GM12864 (cell line): ENCODE measurements at regions not wholly inside any gene's neighbourhood (a gene's known extent, or its start where the extent isn't known, plus 50 kb on each side); places are given as distances from the start of the nearest gene placed in this dataset.

Experiments used
- DNase-seq: peaks from one replicate; pipeline ENCODE4 v3.0.0-alpha.2; 2011; ENCODE audit warnings: low read depth
- H3K4me3 ChIP-seq: 2 replicates; pipeline ENCODE4 v1.5.1; 2011; ENCODE audit warnings: mild to moderate bottlenecking, low read depth, low read length, control low read depth
- CTCF ChIP-seq: IDR thresholded peaks from 2 replicates; pipeline ENCODE4 v1.5.1; 2011; ENCODE audit warnings: low read depth, mild to moderate bottlenecking, moderate library complexity, low read length, control low read depth, inconsistent platforms; ENCODE audit errors: missing control alignments

GRCh38 chr3:22969276-22969675, 233.9 kb upstream of the UBE2E2 start:
- no peak for DNase-seq
- TF ChIP-seq CTCF: no peak
- H3K4me3 ChIP-seq: no peak overlapping the region

- H3K4me3 ChIP-seq: no peak overlapping the region
- no peak for TF ChIP-seq CTCF
- no peak for DNase-seq
Measured at GRCh38 chr3:22971497-22971896, 231.6 kb upstream of the UBE2E2 start.

- no peak for TF ChIP-seq CTCF
- H3K4me3 ChIP-seq: no peak overlapping the region
- DNase-seq: no peak
Measured at GRCh38 chr3:22977042-22977441, 226.1 kb upstream of the UBE2E2 start.

DNA sequence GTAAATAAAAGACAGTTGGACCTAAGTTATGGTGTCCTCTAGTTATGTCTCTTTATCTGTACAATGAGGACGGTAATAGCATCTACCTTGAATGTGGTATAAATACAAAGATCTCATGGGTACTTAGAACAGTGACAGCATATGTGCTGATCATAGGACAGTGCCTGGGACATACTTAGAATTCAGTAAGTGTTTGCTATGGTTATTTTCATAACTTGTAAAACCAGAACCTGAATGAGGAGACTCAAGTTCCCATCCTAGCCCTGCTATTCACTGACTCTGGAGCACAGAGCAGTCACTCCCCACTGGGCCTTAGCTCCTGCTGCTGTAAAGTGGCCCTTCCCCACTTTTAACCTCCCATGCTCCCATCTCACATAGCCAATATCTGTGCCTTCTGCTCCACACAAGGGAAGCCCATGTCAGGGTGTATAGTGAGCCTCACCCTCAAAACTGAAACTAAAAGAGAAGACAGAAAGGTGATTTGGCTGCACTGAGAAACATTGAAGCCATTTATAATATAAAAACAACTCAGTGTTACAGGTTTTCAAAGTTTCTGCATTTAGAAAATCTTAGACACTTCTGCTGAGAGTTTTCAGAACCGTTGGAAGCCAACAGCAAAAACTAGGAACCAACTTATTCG, 225.4 kb upstream of the UBE2E2 start:
- TF ChIP-seq CTCF: no peak
- no peak for DNase-seq
- H3K4me3 ChIP-seq: no peak overlapping the region

GRCh38 chr3:22979581-22979980, 223.5 kb upstream of the UBE2E2 start:
- H3K4me3 ChIP-seq: no peak overlapping the region
- no peak for TF ChIP-seq CTCF
- DNase-seq: no peak

- no peak for DNase-seq
- no peak overlapping the region for H3K4me3 ChIP-seq
- TF ChIP-seq CTCF: no peak
Measured at GRCh38 chr3:22980346-22980745, 222.8 kb upstream of the UBE2E2 start.

DNA sequence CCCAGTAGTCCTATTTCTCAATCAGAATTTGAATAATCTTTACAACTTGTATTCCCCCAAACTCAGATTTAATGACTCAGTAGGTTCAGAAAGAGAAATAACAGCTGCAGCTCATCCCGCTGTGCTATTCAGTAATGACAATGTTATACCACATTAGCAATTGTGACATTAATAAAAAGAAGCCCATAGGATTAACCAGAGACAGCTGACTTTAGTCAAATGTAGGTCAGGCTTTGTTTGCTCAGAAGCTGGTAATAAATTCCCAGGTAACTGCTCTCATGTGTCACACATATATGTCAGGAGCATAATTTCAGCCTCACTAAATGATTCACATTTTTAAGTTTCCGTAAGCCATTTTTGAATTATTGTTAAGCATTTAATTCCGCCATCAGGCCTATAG, 222.0 kb upstream of the UBE2E2 start:
- no peak overlapping the region for H3K4me3 ChIP-seq
- TF ChIP-seq CTCF: no peak
- DNase-seq: no peak
